H9 (cell line): ENCODE measurements at regions not wholly inside any gene's neighbourhood (a gene's known extent, or its start where the extent isn't known, plus 50 kb on each side); places are given as distances from the start of the nearest gene placed in this dataset.

ENCODE experiments used
- DNase-seq: peaks from one replicate; pipeline ENCODE4 v3.0.0-alpha.2; 2017
- H2AFZ ChIP-seq: one replicate; pipeline ENCODE4 v1.6.1; 2013; ENCODE audit warnings: mild to moderate bottlenecking, low read length, control low read depth, moderate library complexity
- H2AK5ac ChIP-seq: 2 replicates; pipeline ENCODE4 v1.6.1; 2013; ENCODE audit warnings: low read length, control low read depth, mixed read lengths; ENCODE audit not compliant: insufficient read length
- H2BK120ac ChIP-seq: one replicate; pipeline ENCODE4 v1.6.1; 2013; ENCODE audit warnings: low read depth, mild to moderate bottlenecking, low read length, control low read depth, inconsistent platforms; ENCODE audit not compliant: poor library complexity, severe bottlenecking
- H2BK12ac ChIP-seq: 2 replicates; pipeline ENCODE4 v1.6.1; 2013; ENCODE audit warnings: low read length, control low read depth, mixed read lengths, low read depth; ENCODE audit not compliant: insufficient read length
- H2BK15ac ChIP-seq: 2 replicates; pipeline ENCODE4 v1.6.1; 2013; ENCODE audit warnings: low read depth, low read length, control low read depth
- H2BK20ac ChIP-seq: one replicate; pipeline ENCODE4 v1.6.1; 2013; ENCODE audit warnings: low read depth, mild to moderate bottlenecking, low read length, control low read depth, inconsistent platforms; ENCODE audit not compliant: poor library complexity, severe bottlenecking
- H2BK5ac ChIP-seq: 2 replicates; pipeline ENCODE4 v1.6.1; 2013; ENCODE audit warnings: low read length, control low read depth, mixed read lengths; ENCODE audit not compliant: insufficient read length
- H3K14ac ChIP-seq: 2 replicates; pipeline ENCODE4 v1.6.1; 2013; ENCODE audit warnings: low read length, control low read depth; ENCODE audit not compliant: insufficient read depth
- H3K18ac ChIP-seq: 2 replicates; pipeline ENCODE4 v1.6.1; 2013; ENCODE audit warnings: low read depth, mild to moderate bottlenecking, mixed read lengths, low read length, control low read depth; ENCODE audit not compliant: insufficient read length
- H3K23ac ChIP-seq: 2 replicates; pipeline ENCODE4 v1.6.1; 2013; ENCODE audit warnings: low read length, control low read depth, mixed read lengths, low read depth; ENCODE audit not compliant: insufficient read length
- H3K23me2 ChIP-seq: 2 replicates; pipeline ENCODE4 v1.6.1; 2013; ENCODE audit warnings: low read depth, mild to moderate bottlenecking, mixed read lengths, low read length, control low read depth; ENCODE audit not compliant: insufficient read length, poor library complexity, severe bottlenecking
- H3K27ac ChIP-seq: 2 replicates; pipeline ENCODE4 v1.5.1; 2013; ENCODE audit warnings: low read length, control low read depth, mixed read lengths, low read depth; ENCODE audit not compliant: insufficient read length
- H3K27me3 ChIP-seq: 2 replicates; pipeline ENCODE4 v1.6.1; 2013; ENCODE audit warnings: low read length, control low read depth, inconsistent platforms; ENCODE audit not compliant: insufficient read depth
- H3K4ac ChIP-seq: 2 replicates; pipeline ENCODE4 v1.6.1; 2013; ENCODE audit warnings: low read depth, mild to moderate bottlenecking, control low read depth, inconsistent platforms, low read length, moderate library complexity
- H3K4me1 ChIP-seq: 2 replicates; pipeline ENCODE4 v1.6.1; 2013; ENCODE audit warnings: low read length, control low read depth, inconsistent platforms; ENCODE audit not compliant: insufficient read depth
- H3K4me2 ChIP-seq: 2 replicates; pipeline ENCODE4 v1.6.1; 2013; ENCODE audit warnings: low read length, control low read depth, mixed read lengths; ENCODE audit not compliant: insufficient read length, insufficient read depth
- H3K56ac ChIP-seq: 2 replicates; pipeline ENCODE4 v1.6.1; 2013; ENCODE audit warnings: low read depth, mild to moderate bottlenecking, mixed read lengths, low read length, control low read depth; ENCODE audit not compliant: insufficient read length
- H3K79me1 ChIP-seq: 2 replicates; pipeline ENCODE4 v1.6.1; 2013; ENCODE audit warnings: low read depth, mild to moderate bottlenecking, moderate library complexity, low read length, control low read depth, inconsistent platforms; ENCODE audit not compliant: insufficient read depth, poor library complexity, severe bottlenecking
- H3K79me2 ChIP-seq: 2 replicates; pipeline ENCODE4 v1.6.1; 2013; ENCODE audit warnings: low read length, control low read depth, inconsistent platforms; ENCODE audit not compliant: insufficient read depth
- H3K9ac ChIP-seq: 2 replicates; pipeline ENCODE4 v1.6.1; 2013; ENCODE audit warnings: low read length, control low read depth, mixed read lengths; ENCODE audit not compliant: insufficient read length; ENCODE audit errors: extremely low read depth
- H3K9me3 ChIP-seq: one replicate; pipeline ENCODE4 v1.6.1; 2013; ENCODE audit warnings: low read depth, low read length, inconsistent platforms; ENCODE audit not compliant: control insufficient read depth
- H3T11ph ChIP-seq: one replicate; pipeline ENCODE4 v1.6.1; 2013; ENCODE audit warnings: mild to moderate bottlenecking, low read length, control low read depth, inconsistent platforms
- H4K20me1 ChIP-seq: one replicate; pipeline ENCODE4 v1.6.1; 2013; ENCODE audit not compliant: control insufficient read depth, insufficient read length, insufficient read depth
- H4K5ac ChIP-seq: 2 replicates; pipeline ENCODE4 v1.6.1; 2013; ENCODE audit warnings: low read depth, mild to moderate bottlenecking, mixed read lengths, low read length, control low read depth; ENCODE audit not compliant: insufficient read length
- H4K8ac ChIP-seq: replicated peaks from 2 replicates; pipeline ENCODE4 v1.6.1; 2013; ENCODE audit warnings: low read length, control low read depth, mixed read lengths, low read depth; ENCODE audit not compliant: insufficient read length
- H4K91ac ChIP-seq: 2 replicates; pipeline ENCODE4 v1.6.1; 2013; ENCODE audit warnings: low read depth, mild to moderate bottlenecking, moderate library complexity, mixed read lengths, low read length, control low read depth; ENCODE audit not compliant: insufficient read length
- H3K27ac Mint-ChIP-seq, 3 experiments: 2 replicates in 2 of 3; 3 replicates in 1 of 3; pipeline ENCODE4 v1.8.0; 2020 to 2021; ENCODE audit warnings: mixed read lengths in 3 of 3, mild to moderate bottlenecking in 1 of 3, moderate library complexity in 1 of 3
- H3K27me3 Mint-ChIP-seq: 2 replicates; pipeline ENCODE4 v1.8.0; 2021; ENCODE audit warnings: low read depth, mild to moderate bottlenecking, moderate library complexity, mixed read lengths
- H3K36me3 Mint-ChIP-seq, 3 experiments: 2 replicates in 2 of 3; 3 replicates in 1 of 3; pipeline ENCODE4 v1.8.0; 2020 to 2021; ENCODE audit warnings: low read depth in 3 of 3, mixed read lengths in 3 of 3; ENCODE audit not compliant: insufficient read depth in 1 of 3
- H3K4me1 Mint-ChIP-seq, 2 experiments: 2 replicates each; pipeline ENCODE4 v1.8.0; 2020; ENCODE audit warnings: mixed read lengths in 2 of 2
- H3K4me3 Mint-ChIP-seq, 2 experiments: 2 replicates in 1 of 2; 3 replicates in 1 of 2; pipeline ENCODE4 v1.8.0; 2020 to 2021; ENCODE audit warnings: mild to moderate bottlenecking in 2 of 2, mixed read lengths in 2 of 2, moderate library complexity in 1 of 2
- H3K9me3 Mint-ChIP-seq, 2 experiments: 2 replicates in 1 of 2; 3 replicates in 1 of 2; pipeline ENCODE4 v1.8.0; 2020; ENCODE audit warnings: mild to moderate bottlenecking in 2 of 2, mixed read lengths in 2 of 2, moderate library complexity in 1 of 2
- CTCF ChIP-seq: fragments of 200-600 bp; sonication (generic); conservative IDR thresholded peaks from 3 replicates; pipeline ENCODE4 v1.8.0; 2021; ENCODE audit warnings: antibody characterized with exemption, mild to moderate bottlenecking
- WGBS: extraction: QIAGEN DNeasy Blood & Tissue Kit; methylation state at CpG from one replicate; pipeline ENCODE4 v1.1.7; 2013; ENCODE audit warnings: missing lambda C conversion rate, low lambda C conversion rate, mixed read lengths; ENCODE audit not compliant: insufficient read length; ENCODE audit errors: extremely low coverage; 5-methylcytosine and 5-hydroxymethylcytosine counted together

GRCh38 chr11:25456211-25456610 lies 875.7 kb upstream of the ANO3 start:
- Mint-ChIP-seq H3K4me1 (no peaks in the 10 kb centered on the region), H3K27me3 (no peaks in the 10 kb centered on the region), H3K9me3 (peaks cover 4% of the 10 kb centered on the region in 2 experiments; a peak in 2 of 5 replicates), H3K36me3 (no peaks in the 10 kb centered on the region; a peak in 1 of 7 replicates), H3K27ac (no peak overlapping the region), H3K4me3 (no peak overlapping the region)
- H2BK12ac ChIP-seq, result no peak overlapping the region
- H3K56ac ChIP-seq, result no peak overlapping the region
- H2AFZ ChIP-seq, result no peak overlapping the region
- no peak overlapping the region for H3K4ac ChIP-seq
- no peak overlapping the region for H4K8ac ChIP-seq
- no peaks in the 10 kb centered on the region for H3K23me2 ChIP-seq
- H3K23ac ChIP-seq, result no peak overlapping the region
- H3K79me2 ChIP-seq, result no peaks in the 10 kb centered on the region
- H3K79me1 ChIP-seq, result no peaks in the 10 kb centered on the region
- no peaks in the 10 kb centered on the region for H3K27me3 ChIP-seq
- no peak for DNase-seq
- H3K4me2 ChIP-seq, result no peak overlapping the region
- no peak overlapping the region for H2AK5ac ChIP-seq
- H2BK15ac ChIP-seq, result no peak overlapping the region
- H2BK5ac ChIP-seq, result no peak overlapping the region
- H3K18ac ChIP-seq, result no peak overlapping the region
- H3K9ac ChIP-seq, result no peak overlapping the region
- no peak overlapping the region for H2BK120ac ChIP-seq
- no peak overlapping the region for H3T11ph ChIP-seq
- no peak overlapping the region for H3K27ac ChIP-seq
- no peak overlapping the region for H4K5ac ChIP-seq
- no peak overlapping the region for H2BK20ac ChIP-seq
- no peaks in the 10 kb centered on the region for H4K20me1 ChIP-seq
- WGBS, result no CpG with 5 or more reads among the region's 1 CpG
- no peak overlapping the region for H3K14ac ChIP-seq
- no peaks in the 10 kb centered on the region for H3K4me1 ChIP-seq
- no peak for TF ChIP-seq CTCF
- H3K9me3 ChIP-seq, result no peaks in the 10 kb centered on the region
- no peak overlapping the region for H4K91ac ChIP-seq
